GM23338 (cell line): ENCODE measurements at regions not wholly inside any gene's neighbourhood (a gene's known extent, or its start where the extent isn't known, plus 50 kb on each side); places are given as distances from the start of the nearest gene placed in this dataset.
A peak's percentile ranks its signal among the peaks of the same experiment; 100 is the strongest.

Source experiments
- ATAC-seq: fragments of 200-7000 bp; cut with Tn5 transposase; 3 replicates; pipeline ENCODE4 v1.9.1; 2020
- DNase-seq: peaks from one replicate; pipeline ENCODE4 v3.0.0-alpha.2; 2015; ENCODE audit warnings: low spot score
- H2AFZ ChIP-seq: fragments of 200-600 bp; sonication (generic); 2 replicates; pipeline ENCODE4 v1.8.0; 2016; ENCODE audit warnings: antibody characterized with exemption, mild to moderate bottlenecking, moderate library complexity
- H3F3A ChIP-seq: fragments of 200-600 bp; sonication (generic); replicated peaks from 2 replicates; pipeline ENCODE4 v1.8.0; 2017; ENCODE audit warnings: antibody characterized with exemption, mixed run types, low read depth
- H3K27ac ChIP-seq: fragments of 200-600 bp; sonication (generic); 2 replicates; pipeline ENCODE4 v1.6.1; 2016; ENCODE audit warnings: low read depth
- H3K27me3 ChIP-seq: fragments of 200-600 bp; sonication (generic); 2 replicates; pipeline ENCODE4 v1.8.0; 2016; ENCODE audit warnings: mild to moderate bottlenecking, mixed run types, moderate library complexity; ENCODE audit not compliant: insufficient read depth
- H3K36me3 ChIP-seq: fragments of 200-600 bp; sonication (generic); 2 replicates; pipeline ENCODE4 v1.8.0; 2016; ENCODE audit warnings: mild to moderate bottlenecking; ENCODE audit not compliant: insufficient read depth
- H3K4me1 ChIP-seq: fragments of 200-600 bp; sonication (generic); 2 replicates; pipeline ENCODE4 v1.8.0; 2016; ENCODE audit warnings: mild to moderate bottlenecking, moderate library complexity; ENCODE audit not compliant: insufficient read depth
- H3K4me2 ChIP-seq: fragments of 200-600 bp; sonication (generic); 2 replicates; pipeline ENCODE4 v1.7.1; 2017; ENCODE audit warnings: mixed run types
- H3K4me3 ChIP-seq: fragments of 200-600 bp; sonication (generic); 2 replicates; pipeline ENCODE4 v1.6.1; 2016; ENCODE audit warnings: mixed run types
- H3K79me2 ChIP-seq: fragments of 200-600 bp; sonication (generic); replicated peaks from 2 replicates; pipeline ENCODE4 v1.8.0; 2017; ENCODE audit warnings: mild to moderate bottlenecking; ENCODE audit not compliant: insufficient read depth
- H3K9me2 ChIP-seq: fragments of 200-600 bp; sonication (generic); 2 replicates; pipeline ENCODE4 v1.8.0; 2017; ENCODE audit not compliant: insufficient read depth
- H4K20me1 ChIP-seq: fragments of 200-600 bp; sonication (generic); replicated peaks from 2 replicates; pipeline ENCODE4 v1.8.0; 2017; ENCODE audit warnings: mild to moderate bottlenecking; ENCODE audit not compliant: insufficient read depth
- H3K27ac Mint-ChIP-seq: 2 replicates; pipeline ENCODE4 v1.8.0; 2020; ENCODE audit warnings: inconsistent platforms, mild to moderate bottlenecking, moderate library complexity, mixed read lengths
- H3K27me3 Mint-ChIP-seq: 3 replicates; pipeline ENCODE4 v1.8.0; 2022; ENCODE audit warnings: low read depth, mild to moderate bottlenecking, moderate library complexity, mixed read lengths, inconsistent platforms; ENCODE audit not compliant: insufficient read depth, poor library complexity
- H3K36me3 Mint-ChIP-seq: 3 replicates; pipeline ENCODE4 v1.8.0; 2021; ENCODE audit warnings: low read depth, mild to moderate bottlenecking, inconsistent platforms, moderate library complexity, mixed read lengths
- H3K4me1 Mint-ChIP-seq: 3 replicates; pipeline ENCODE4 v1.8.0; 2020; ENCODE audit warnings: mild to moderate bottlenecking, inconsistent platforms, mixed read lengths
- H3K4me3 Mint-ChIP-seq: 3 replicates; pipeline ENCODE4 v1.8.0; 2021; ENCODE audit warnings: moderate library complexity, mild to moderate bottlenecking, inconsistent platforms, mixed read lengths
- H3K9me3 Mint-ChIP-seq: 3 replicates; pipeline ENCODE4 v1.8.0; 2020; ENCODE audit warnings: moderate library complexity, mild to moderate bottlenecking, inconsistent platforms, mixed read lengths
- CREB1 ChIP-seq: fragments of 250-450 bp; sonication (Bioruptor Pico); IDR thresholded peaks from 2 replicates; pipeline ENCODE4 v1.5.0; 2020; ENCODE audit warnings: low read depth, mild to moderate bottlenecking, moderate library complexity
- CTCF ChIP-seq, 2 experiments: fragments of 200-600 bp in 1 of 2; sonication (generic) in 1 of 2; conservative IDR thresholded peaks; 2 replicates each; pipeline versions ENCODE4 v1.5.1 to v1.6.1; 2016 to 2017; ENCODE audit warnings: antibody characterized with exemption in 2 of 2, low read depth in 2 of 2, mild to moderate bottlenecking in 2 of 2, moderate library complexity in 1 of 2
- ETS1 ChIP-seq: IDR thresholded peaks from 2 replicates; pipeline ENCODE4 v1.6.1; 2016; ENCODE audit warnings: antibody characterized with exemption
- EZH2 ChIP-seq: fragments of 200-600 bp; sonication (generic); IDR thresholded peaks from one replicate; pipeline ENCODE4 v1.8.0; 2017; ENCODE audit warnings: antibody characterized with exemption, mild to moderate bottlenecking, low read depth; ENCODE audit not compliant: unreplicated experiment
- EZH2phosphoT487 ChIP-seq: fragments of 200-600 bp; sonication (generic); IDR thresholded peaks from one replicate; pipeline ENCODE4 v1.8.1; 2018; ENCODE audit warnings: antibody characterized with exemption; ENCODE audit not compliant: unreplicated experiment
- JUNB ChIP-seq: IDR thresholded peaks from one replicate; pipeline ENCODE4 v1.6.1; 2016; ENCODE audit warnings: antibody characterized with exemption; ENCODE audit not compliant: unreplicated experiment
- NANOG ChIP-seq: IDR thresholded peaks from 2 replicates; pipeline ENCODE4 v1.6.1; 2016; ENCODE audit warnings: antibody characterized with exemption, borderline replicate concordance
- POLR2AphosphoS5 ChIP-seq: IDR thresholded peaks from 2 replicates; pipeline ENCODE4 v1.6.1; 2016; ENCODE audit warnings: antibody characterized with exemption, low read depth
- REST ChIP-seq: IDR thresholded peaks from one replicate; pipeline ENCODE4 v1.6.1; 2018; ENCODE audit warnings: antibody characterized with exemption; ENCODE audit not compliant: unreplicated experiment
- STAT1 ChIP-seq: IDR thresholded peaks from one replicate; pipeline ENCODE4 v1.6.1; 2016; ENCODE audit warnings: antibody characterized with exemption; ENCODE audit not compliant: unreplicated experiment
- ZNF114 ChIP-seq: fragments of 250-450 bp; sonication (Bioruptor Pico); IDR thresholded peaks from 2 replicates; pipeline ENCODE4 v1.5.0; 2020; ENCODE audit warnings: mild to moderate bottlenecking, moderate library complexity
- ZNF331 ChIP-seq: fragments of 250-450 bp; sonication (Bioruptor Pico); IDR thresholded peaks from 2 replicates; pipeline ENCODE4 v1.5.0; 2020; ENCODE audit warnings: low read depth, mild to moderate bottlenecking, moderate library complexity
- ZNF462 ChIP-seq: fragments of 250-450 bp; sonication (Bioruptor Pico); IDR thresholded peaks from 2 replicates; pipeline ENCODE4 v1.5.0; 2020; ENCODE audit warnings: mild to moderate bottlenecking, moderate library complexity

- ATAC-seq = no peak
- H3K4me1 ChIP-seq = peaks cover 6% of the 10 kb centered on the region; the same call in 1 of the 2 replicates
- H3K36me3 ChIP-seq = no peaks in the 10 kb centered on the region
- no peak overlapping the region for H3K27ac ChIP-seq
- H3K4me3 ChIP-seq = no peak overlapping the region
- Mint-ChIP-seq H3K36me3 (no peaks in the 10 kb centered on the region), H3K27ac (no peak overlapping the region), H3K9me3 (no peaks in the 10 kb centered on the region), H3K27me3 (no peaks in the 10 kb centered on the region), H3K4me3 (no peak overlapping the region), H3K4me1 (peaks cover 16% of the 10 kb centered on the region)
- TF ChIP-seq REST (no peak), JUNB (no peak), ETS1 (no peak), POLR2AphosphoS5 (no peak), EZH2phosphoT487 (no peak), CTCF (conservative IDR thresholded peaks at IDR 0.05; ENCODE audit: low read depth in 2 of 2) (no peak), CREB1 (CRISPR knock-in tag) (no peak), NANOG (no peak), EZH2 (no peak), ZNF331 (CRISPR knock-in tag) (no peak), ZNF462 (CRISPR knock-in tag) (no peak), STAT1 (no peak), ZNF114 (CRISPR knock-in tag) (no peak)
- no peaks in the 10 kb centered on the region for H3F3A ChIP-seq
- no peaks in the 10 kb centered on the region for H3K9me2 ChIP-seq
- no peak for DNase-seq
- no peaks in the 10 kb centered on the region for H4K20me1 ChIP-seq
- no peak overlapping the region for H2AFZ ChIP-seq
- 0 out of 2 replicates have a peak overlapping the region, but pooled peaks have one; percentile 14 for H3K4me2 ChIP-seq
- H3K27me3 ChIP-seq = peaks cover 12% of the 10 kb centered on the region; the same call in 1 of the 2 replicates
- no peaks in the 10 kb centered on the region for H3K79me2 ChIP-seq
Observed at GRCh38 chr12:80032946-80033345, 66.4 kb upstream of the OTOGL start.
